Activated CD4-positive, alpha-beta memory T cell treated with anti-CD3 and anti-CD28 coated beads for 36 hours (primary cell): ENCODE measurements at regions not wholly inside any gene's neighbourhood (a gene's known extent, or its start where the extent isn't known, plus 50 kb on each side); places are given as distances from the start of the nearest gene placed in this dataset.
"Not testable (repeated sequence)": the region's sequence is repeated elsewhere in the genome, so short reads cannot be mapped to it uniquely, and the experiment has no call there.

Source experiments
- CTCF ChIA-PET: fragments of 350-600 bp; sonication (Branson Sonifier 250); formaldehyde crosslinking; loops from one replicate; lab custom pipeline; 2021; ENCODE audit warnings: antibody characterized with exemption, inconsistent platforms; lab: Charles Lee
- POLR2A ChIA-PET: fragments of 350-600 bp; sonication (Branson Sonifier 250); formaldehyde crosslinking; loops from one replicate; lab custom pipeline; 2021; ENCODE audit warnings: antibody characterized with exemption; lab: Charles Lee
- DNase-seq: peaks from one replicate; pipeline ENCODE4 v3.0.0-alpha.2; 2020
- H3K27ac Mint-ChIP-seq: one replicate; pipeline ENCODE4 v1.8.0; 2021; ENCODE audit warnings: mixed read lengths
- H3K27me3 Mint-ChIP-seq: one replicate; pipeline ENCODE4 v1.8.0; 2021; ENCODE audit warnings: mixed read lengths
- H3K36me3 Mint-ChIP-seq: one replicate; pipeline ENCODE4 v1.8.0; 2021; ENCODE audit warnings: mixed read lengths
- H3K4me1 Mint-ChIP-seq: one replicate; pipeline ENCODE4 v1.8.0; 2021; ENCODE audit warnings: low read depth, mixed read lengths
- H3K4me3 Mint-ChIP-seq: one replicate; pipeline ENCODE4 v1.8.0; 2021; ENCODE audit warnings: mild to moderate bottlenecking, mixed read lengths
- H3K9me3 Mint-ChIP-seq: one replicate; pipeline ENCODE4 v1.8.0; 2021; ENCODE audit warnings: mixed read lengths
- intact Hi-C: fragments of 100-400 bp; cut with micrococcal nuclease; formaldehyde crosslinking; loops from one replicate; pipeline ENCODE4 v1.15.1; 2023

DNA sequence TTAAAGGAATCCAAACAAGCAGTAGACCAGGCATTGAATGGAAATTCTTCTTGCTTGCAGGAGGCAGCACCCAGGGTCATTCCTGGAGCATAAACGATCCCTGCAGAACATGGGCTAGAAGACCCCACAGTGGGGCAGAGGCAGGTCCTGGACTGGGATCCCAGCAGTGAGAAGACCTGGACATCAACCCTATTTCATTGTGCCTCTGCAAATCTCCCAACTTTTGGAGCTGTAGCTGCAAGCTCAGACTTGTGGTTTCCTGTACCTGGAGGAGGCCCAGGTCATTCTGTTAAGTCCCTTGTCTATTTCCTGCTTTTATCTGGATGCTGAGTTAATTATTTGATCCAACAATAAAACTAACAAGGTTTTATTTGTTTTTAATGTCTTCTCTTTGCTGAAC is 61.7 kb downstream of the CALM1 start:
- Mint-ChIP-seq H3K4me1 (no peaks in the 10 kb centered on the region), H3K27ac (no peak overlapping the region), H3K4me3 (no peak overlapping the region), H3K36me3 (no peaks in the 10 kb centered on the region), H3K9me3 (no peaks in the 10 kb centered on the region), H3K27me3 (no peaks in the 10 kb centered on the region)
- intact Hi-C loops: no loop called here
- no peak for DNase-seq
- CTCF ChIA-PET: no interaction called here
- POLR2A ChIA-PET: no interaction called here

DNA sequence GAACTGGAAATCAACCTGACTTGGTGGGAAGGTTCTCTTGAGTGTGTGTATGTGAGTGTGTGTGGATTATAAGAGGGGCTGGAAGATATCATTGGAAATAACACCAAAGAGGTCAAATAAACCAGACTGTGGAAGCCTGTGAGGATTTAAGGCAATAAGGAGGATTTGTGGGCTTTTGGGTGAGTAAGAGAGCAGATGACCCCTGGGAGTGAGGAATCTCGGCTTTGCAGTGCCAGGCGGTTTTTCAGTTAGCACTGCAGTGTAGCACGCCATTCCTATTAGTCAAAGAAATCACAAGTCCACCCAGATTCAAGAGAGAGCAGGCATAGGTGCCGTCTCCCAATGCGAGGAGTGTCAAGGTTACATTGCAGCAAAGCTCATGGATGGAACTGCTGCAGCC is 63.3 kb downstream of the CALM1 start:
- no peaks in the 10 kb centered on the region for H3K4me1 Mint-ChIP-seq
- ChIA-PET POLR2A (no interaction called here), CTCF (no interaction called here)
- H3K9me3 Mint-ChIP-seq: no peaks in the 10 kb centered on the region
- H3K4me3 Mint-ChIP-seq: no peak overlapping the region
- intact Hi-C loops: no loop called here
- no peaks in the 10 kb centered on the region for H3K36me3 Mint-ChIP-seq
- H3K27ac Mint-ChIP-seq: no peak overlapping the region
- no peaks in the 10 kb centered on the region for H3K27me3 Mint-ChIP-seq
- no peak for DNase-seq

DNA sequence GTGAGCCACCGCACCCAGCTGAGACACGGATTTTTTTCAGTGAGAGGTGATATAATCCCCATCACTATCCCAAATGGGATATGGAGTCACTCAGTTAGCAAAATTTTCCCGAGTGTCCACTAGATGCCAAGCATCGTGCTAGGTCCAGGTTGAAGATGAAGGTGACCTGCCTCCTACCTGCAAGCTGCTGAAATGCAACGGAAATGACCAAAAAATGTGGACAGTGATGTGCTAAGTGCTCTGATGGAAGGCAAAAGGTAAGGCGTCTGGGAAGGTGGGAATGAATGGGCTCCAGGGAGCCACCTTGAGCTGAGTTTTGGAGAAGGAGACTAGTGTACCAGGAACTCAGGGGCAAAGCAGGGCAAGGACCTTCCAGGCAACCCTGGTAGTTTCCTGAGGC is 64.6 kb downstream of the CALM1 start:
- intact Hi-C loops: no loop called here
- CTCF ChIA-PET: interaction anchor here (1.1 to 1.3 kb wide), 2 partner anchors 9 to 57 kb away, joined by 3 to 6 read pairs; no protein-coding TSS in a partner anchor
- no peak overlapping the region for H3K4me3 Mint-ChIP-seq
- no peak for DNase-seq
- no peaks in the 10 kb centered on the region for H3K27me3 Mint-ChIP-seq
- no peak overlapping the region for H3K27ac Mint-ChIP-seq
- H3K4me1 Mint-ChIP-seq: no peaks in the 10 kb centered on the region
- H3K9me3 Mint-ChIP-seq: no peaks in the 10 kb centered on the region
- POLR2A ChIA-PET: no interaction called here
- no peaks in the 10 kb centered on the region for H3K36me3 Mint-ChIP-seq

DNA sequence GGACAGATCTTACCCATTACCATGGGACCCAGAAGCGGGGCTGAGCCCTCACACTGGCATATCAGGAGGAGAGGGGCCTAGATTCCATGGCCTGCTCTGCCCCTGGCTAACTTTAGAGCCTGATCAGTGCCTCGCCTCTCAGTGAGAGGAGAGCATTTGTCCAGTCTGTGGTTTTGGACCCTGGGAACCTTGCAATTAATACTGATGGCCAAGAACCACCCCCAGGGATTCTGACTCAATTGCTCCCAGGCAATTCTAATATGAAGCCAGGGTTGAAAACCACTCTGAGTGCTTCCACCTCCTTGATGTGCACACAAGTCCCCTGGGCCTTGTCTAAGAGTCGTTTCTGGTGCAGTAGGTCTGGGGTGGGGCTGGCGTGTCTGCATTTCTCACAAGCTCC is 67.7 kb downstream of the CALM1 start:
- no peaks in the 10 kb centered on the region for H3K36me3 Mint-ChIP-seq
- peaks cover 5% of the 10 kb centered on the region for H3K27me3 Mint-ChIP-seq
- CTCF ChIA-PET: no interaction called here
- no peak overlapping the region for H3K4me3 Mint-ChIP-seq
- no peaks in the 10 kb centered on the region for H3K9me3 Mint-ChIP-seq
- DNase-seq: no peak
- POLR2A ChIA-PET: no interaction called here
- intact Hi-C loops: no loop called here
- no peak overlapping the region for H3K27ac Mint-ChIP-seq
- no peaks in the 10 kb centered on the region for H3K4me1 Mint-ChIP-seq

DNA sequence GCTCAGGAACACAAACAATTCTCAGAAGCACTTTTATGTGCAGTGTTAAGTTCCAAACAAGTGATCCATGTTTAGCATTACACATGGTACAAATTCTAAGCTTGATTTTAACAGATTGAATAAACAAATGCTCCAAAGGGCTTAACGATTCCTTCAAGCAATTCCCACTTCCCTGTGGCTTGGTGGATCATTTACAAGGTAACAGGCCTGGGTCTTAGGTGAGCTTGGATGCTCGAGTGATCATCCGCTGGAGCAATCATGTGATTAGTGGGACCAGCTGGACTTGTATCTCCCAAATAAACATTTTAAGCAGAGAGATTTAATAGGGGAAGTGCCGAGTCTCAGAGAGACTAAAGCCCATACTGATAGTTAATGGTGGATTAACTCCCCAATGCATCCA is 70.7 kb downstream of the CALM1 start:
- Mint-ChIP-seq H3K9me3 (peaks cover 11% of the 10 kb centered on the region), H3K27ac (no peak overlapping the region), H3K4me3 (no peak overlapping the region), H3K36me3 (no peaks in the 10 kb centered on the region), H3K27me3 (peaks cover 12% of the 10 kb centered on the region), H3K4me1 (no peaks in the 10 kb centered on the region)
- DNase-seq: no peak
- ChIA-PET POLR2A (no interaction called here), CTCF (no interaction called here)
- intact Hi-C loops: no loop called here

DNA sequence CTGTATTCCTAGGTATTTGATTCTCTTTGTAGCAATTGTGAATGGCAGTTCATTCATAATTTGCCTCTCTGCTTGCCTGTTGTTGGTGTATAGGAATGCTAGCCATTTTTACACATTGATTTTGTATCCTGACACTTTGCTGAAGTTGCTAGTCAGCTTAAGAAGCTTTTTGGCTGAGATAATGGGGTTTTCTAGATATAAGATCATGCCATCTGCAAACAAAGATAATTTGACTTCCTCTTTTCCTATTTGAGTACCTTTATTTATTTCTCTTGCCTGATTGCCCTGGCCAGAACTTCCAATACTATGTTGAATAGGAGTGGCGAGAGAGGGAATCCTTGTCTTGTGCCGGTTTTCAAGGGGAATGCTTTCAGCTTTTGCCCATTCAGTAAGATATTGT is 72.6 kb downstream of the CALM1 start:
- H3K4me3 Mint-ChIP-seq, H3K36me3 Mint-ChIP-seq, POLR2A ChIA-PET: not testable (repeated sequence)

DNA sequence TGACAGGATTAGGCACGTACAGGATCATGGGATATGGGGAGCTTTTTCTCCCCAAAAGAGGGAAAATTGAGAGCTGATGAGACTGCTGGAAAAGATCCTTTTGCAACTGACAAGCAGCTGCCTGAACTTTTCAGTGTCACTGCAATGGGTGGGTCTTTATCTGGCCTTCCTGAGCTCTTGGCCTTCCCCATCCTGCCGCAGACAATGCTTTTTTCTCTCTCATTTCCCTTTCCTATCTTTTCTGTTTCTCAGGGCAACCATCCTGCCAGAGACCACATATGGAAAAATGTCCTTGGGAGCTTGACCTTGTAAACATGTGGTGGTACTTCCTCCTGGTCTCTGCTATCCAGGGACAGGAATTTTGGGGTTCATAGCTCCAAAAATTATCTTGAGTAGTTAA is 75.8 kb downstream of the CALM1 start:
- Mint-ChIP-seq H3K36me3 (peaks cover 5% of the 10 kb centered on the region), H3K9me3 (peaks cover 36% of the 10 kb centered on the region), H3K27me3 (peaks cover 23% of the 10 kb centered on the region), H3K27ac (no peak overlapping the region), H3K4me1 (no peaks in the 10 kb centered on the region), H3K4me3 (no peak overlapping the region)
- POLR2A ChIA-PET: no interaction called here
- CTCF ChIA-PET: no interaction called here
- no peak for DNase-seq
- intact Hi-C loops: no loop called here

More for the DNA sequence above, 72.6 kb downstream of the CALM1 start:
- intact Hi-C loops, DNase-seq, H3K4me1 Mint-ChIP-seq, H3K27ac Mint-ChIP-seq, CTCF ChIA-PET: not testable (repeated sequence)
- H3K27me3 Mint-ChIP-seq: peaks cover 22% of the 10 kb centered on the region
- peaks cover 25% of the 10 kb centered on the region for H3K9me3 Mint-ChIP-seq
